GDM1 (cell line): ENCODE measurements at regions not wholly inside any gene's neighbourhood (a gene's known extent, or its start where the extent isn't known, plus 50 kb on each side); places are given as distances from the start of the nearest gene placed in this dataset.
"Not testable (repeated sequence)": the region's sequence is repeated elsewhere in the genome, so short reads cannot be mapped to it uniquely, and the experiment has no call there.

Experiments
- DNase-seq: peaks from one replicate; lab custom pipeline; 2025; lab: John Stamatoyannopoulos, UW

DNA sequence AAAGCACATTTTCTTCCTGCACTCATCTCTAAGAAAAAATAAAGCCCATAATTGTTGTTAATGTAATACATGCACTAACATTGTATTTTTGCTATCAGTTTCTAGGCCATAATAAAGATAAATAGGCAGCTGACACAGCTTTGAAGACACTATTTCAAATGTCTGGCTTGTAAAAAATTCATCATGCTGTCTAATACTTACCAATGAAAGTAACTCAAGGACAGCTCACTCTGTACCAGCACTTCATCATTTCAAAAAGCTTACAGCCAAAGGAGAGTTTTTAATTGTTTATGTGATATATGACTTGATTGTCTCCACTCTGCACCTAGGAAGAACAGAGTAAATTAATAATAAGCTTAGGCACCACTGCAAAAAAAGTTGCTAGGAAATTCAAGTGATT lies 1423.3 kb upstream of the PCDH20 start:
- DNase-seq = no peak

DNA sequence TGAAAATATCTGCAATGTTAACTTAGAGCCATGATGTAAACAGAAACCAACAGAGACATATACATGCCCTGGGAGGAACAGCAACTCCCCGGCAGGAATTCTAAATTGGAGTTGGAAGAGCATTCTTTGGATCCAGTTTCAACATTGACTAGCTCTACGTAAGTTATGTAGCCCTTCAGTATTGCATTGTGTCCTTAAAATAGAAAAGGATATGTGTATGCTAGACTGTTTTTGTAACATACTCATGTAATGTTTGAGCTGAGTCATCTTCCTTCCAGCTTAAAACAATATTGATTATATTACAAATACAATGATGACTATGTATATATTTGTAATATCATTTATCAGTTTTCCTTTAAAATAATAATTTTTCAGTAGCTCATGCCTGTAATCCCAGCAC lies 1422.2 kb upstream of the PCDH20 start:
- no peak for DNase-seq

DNA sequence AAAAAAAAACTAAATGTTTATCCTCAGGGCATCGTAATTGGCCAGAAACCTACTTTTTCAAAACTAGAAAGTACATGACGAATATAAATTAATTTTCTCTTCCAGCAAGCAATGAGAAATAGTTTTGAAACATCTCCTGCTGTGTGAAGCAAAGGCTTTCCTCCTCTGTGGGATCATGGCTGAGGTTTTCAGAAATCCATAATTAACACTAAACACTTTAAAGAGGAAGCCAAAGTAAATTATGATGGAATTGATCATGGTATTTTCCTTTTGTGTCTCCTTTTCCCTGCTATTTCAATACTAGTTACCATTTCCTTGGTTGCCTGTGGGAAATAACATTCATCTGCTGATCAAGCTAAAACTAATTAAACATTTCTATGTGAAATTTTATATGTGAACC lies 1413.8 kb upstream of the PCDH20 start:
- DNase-seq = no peak

DNA sequence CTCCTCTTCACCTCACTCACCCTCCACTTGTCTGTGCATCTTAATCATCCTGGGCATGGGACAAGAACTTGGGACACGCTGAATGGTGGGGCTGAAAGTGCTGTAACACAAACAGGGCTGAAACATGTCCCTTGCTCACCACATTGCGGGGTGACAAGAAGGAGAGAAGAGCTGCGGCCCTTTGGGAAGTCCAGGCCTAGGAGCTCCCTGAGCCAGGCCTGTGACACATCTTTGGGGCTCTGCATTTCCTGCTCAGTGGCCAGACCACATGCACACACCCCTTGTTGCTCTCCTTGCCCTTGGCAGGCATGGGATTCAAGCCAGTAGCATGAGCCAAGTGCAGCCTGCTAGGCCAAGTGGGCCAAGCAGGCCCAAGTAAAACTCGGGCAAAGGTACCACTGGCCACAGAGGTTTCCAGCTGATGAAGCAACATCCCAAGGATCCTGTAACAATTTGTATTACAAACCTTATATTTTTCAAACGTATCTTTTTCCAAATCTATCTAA lies 1384.3 kb upstream of the PCDH20 start:
- no peak for DNase-seq

DNA sequence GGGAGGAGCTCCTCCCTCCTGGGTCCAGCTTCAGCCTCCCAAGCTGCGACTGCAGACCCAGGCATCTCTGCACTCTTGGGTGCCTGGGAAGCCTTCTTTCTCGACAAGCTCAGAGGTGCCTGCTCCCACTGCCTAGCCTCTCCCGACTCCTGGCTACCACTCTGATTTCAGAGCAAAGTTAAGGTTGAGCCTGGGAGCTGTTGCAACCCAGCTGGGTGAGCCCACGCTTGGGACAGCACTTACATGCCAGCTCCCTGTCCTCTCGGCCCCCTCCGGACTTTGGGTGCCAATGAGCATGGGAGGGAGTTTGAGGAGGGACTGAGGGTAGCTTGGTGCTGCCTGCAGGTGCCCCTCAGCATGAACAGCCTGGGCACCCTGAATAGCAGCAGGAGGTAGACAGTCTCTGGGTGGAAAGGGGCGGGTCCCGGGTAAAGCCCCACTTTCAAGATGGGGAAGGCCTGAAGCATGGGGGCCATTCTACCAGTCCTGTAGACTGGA lies 1383.4 kb upstream of the PCDH20 start:
- no peak for DNase-seq

DNA sequence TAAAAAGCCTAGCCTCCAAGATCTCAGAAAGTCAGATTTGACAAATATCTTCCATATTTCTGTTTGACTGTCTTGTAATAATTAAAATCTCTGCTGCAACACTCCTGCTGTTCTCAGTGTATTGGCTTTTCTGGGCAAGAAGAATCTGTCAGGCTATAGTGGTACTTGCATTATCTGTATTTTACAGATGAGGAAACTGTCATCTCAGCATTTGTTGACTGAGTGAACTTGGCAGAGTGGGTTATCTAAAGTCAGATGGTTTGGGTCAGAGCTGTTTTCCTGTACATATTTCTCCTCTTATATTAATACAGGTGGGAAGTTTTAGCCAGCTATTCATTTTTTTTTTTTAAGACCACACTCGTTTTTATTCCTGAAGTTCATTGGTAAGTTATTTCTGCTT lies 1378.2 kb upstream of the PCDH20 start:
- DNase-seq = no peak

DNA sequence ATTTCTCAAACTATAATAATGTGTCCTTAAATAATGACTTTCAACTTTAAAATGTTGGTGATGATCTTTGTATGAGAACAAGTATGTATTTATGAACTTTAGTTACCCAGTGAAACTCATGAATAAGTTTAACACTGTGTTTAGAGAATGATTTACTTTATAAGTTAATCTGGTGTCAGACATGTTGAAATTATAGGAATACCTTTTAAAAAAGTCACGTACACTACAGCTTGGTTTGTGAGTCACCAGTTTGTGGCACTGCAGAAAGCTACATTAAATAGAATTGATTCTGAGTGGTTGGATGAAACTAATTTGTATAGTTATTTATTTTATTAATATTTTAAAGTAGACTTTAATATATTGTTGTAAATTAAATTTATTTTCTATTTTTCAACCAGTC lies 1366.2 kb upstream of the PCDH20 start:
- DNase-seq = no peak

DNA sequence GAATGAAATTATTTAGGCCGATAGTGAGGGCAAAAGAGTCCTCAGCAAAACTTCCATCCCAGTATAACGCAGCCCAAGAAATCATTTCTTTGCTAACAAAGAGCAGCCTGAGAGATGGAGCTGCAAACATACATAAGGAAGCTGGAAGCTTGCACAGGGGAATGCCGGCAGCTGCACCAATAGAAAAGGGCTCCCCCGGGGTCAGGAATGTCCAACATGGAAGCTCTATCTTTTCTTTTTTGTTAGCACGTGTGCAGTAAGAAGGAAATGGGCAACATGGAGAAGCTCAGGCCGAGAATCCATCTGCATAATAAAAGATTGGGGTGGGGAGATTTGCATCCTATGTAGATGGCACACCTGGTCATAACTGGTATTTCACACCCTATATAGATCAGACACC lies 1363.5 kb upstream of the PCDH20 start:
- no peak for DNase-seq

DNA sequence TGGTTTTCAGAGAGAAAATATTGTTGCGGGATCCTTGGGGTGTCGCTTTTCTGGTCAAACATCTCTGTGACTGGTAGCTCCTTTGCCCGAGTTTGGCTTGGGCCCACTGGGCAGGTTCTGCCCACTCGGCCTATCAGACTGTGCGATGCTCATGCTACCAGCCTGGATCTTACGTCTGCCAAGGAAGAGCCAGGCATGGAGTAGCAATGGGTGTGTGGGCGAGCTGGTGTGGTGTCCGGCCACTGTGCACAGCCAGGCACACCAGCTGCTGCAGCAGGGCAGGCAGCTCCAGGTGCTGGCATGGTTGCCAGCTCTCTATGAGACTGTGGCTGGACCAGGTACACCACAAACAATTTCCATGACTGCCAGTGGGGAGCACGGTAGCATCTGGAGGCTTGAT lies 1351.8 kb upstream of the PCDH20 start:
- DNase-seq = no peak

DNA sequence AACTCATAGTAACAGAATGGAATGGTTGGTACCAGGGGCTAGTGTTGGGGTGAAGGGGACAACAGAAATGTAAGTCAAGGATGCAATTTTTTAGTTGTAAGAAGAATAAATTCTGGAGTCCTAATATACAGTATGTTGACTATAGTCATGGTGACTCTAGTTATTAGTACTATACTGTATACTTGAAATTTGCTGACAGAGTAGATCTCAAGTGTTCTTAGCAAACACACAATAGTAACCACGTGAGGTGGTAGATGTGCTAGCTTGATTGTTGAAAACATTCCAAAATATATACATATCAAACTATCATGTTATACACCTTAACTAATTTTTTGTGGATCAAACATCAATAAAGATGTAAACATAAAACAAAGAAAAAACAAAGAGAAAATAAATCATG lies 1345.1 kb upstream of the PCDH20 start:
- DNase-seq = no peak

DNA sequence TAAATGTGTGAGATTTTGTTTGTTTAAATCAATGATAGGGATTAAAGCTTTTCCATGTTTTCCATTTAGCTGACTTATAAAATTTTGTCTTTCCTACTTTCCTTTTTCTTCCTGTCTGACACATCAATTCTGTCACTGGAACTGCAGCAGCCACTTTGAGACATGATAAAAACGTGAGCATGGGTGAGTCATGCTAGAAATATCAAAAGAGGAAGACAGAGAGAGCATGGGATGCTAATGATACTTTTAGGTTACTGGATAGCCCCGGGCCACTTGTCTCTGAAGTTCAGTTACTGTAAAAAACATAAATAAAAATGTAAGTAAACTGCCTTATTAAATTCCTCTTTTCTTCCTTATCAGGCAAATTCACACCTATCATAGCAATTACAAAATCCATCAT lies 1332.0 kb upstream of the PCDH20 start:
- no peak for DNase-seq

DNA sequence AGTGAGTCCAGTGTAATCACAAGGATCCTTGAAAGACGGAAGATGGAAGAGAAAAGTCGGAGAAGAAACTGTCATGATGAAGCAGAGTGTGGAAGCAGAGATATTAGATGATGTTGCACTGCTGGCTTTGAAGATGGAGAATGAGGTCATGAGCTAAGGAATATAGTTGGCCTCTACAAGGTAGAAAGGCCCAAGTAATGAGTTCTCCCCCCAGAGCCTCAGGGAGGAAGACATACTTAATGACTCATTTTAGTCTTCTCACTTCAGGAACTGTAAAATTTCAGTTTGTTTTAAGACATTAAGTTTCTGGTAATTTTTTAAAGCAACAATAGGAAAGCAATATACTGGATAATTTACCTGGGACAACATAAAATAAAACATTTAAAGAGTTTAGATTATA lies 1331.5 kb upstream of the PCDH20 start:
- no peak for DNase-seq

DNA sequence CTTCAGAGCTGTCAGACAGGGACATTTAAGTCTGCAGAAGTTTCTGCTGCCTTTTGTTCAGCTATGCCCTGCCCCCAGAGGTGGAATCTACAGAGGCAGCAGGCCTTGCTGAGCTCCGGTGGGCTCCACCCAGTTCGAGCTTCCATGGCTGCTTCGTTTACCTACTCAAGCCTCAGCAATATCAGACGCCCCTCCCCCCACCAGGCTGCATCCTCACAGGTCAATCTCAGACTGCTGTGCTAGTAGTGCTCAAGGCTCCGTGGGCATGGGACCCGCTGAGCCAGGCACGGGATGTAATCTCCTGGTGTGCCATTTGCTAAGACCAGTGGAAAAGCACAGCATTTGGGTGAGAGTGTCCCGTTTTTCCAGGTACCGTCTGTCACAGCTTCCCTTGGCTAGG lies 1314.1 kb upstream of the PCDH20 start:
- DNase-seq = not testable (repeated sequence)

DNA sequence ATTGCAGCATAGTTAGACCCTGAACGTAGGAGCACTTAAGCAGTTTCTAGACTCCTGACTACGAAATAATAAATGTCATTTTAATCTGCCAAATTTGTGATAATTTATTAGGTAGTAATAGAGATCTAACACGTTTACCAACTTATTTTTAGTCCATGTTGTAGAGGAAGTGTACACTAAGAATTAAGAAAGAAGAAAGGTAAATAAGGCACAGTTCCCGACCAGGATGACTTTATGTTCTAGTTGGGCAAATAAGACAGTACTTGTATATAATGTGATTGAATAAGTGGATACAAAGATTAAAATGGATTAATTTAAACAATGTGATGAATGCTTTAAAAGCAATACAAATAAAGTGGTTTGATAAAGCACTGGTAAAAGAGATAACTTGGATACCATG lies 1306.2 kb upstream of the PCDH20 start:
- no peak for DNase-seq

DNA sequence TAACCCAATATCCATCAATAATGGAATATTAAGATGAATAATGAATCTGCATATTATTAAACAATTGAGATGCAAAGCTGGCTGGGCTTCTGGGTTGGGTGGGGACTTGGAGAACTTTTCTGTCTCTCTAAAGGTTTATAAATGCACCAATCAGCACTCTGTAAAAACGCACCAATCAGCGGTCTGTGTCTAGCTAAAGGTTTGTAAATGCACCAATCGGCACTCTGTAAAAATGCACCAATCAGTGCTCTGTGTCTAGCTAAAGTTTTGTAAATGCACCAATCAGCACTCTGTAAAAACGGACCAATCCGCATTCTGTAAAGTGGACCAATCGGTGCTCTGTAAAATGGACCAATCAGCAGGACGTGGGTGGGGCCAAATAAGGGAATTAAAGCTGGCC lies 1296.3 kb upstream of the PCDH20 start:
- DNase-seq = not testable (repeated sequence)

DNA sequence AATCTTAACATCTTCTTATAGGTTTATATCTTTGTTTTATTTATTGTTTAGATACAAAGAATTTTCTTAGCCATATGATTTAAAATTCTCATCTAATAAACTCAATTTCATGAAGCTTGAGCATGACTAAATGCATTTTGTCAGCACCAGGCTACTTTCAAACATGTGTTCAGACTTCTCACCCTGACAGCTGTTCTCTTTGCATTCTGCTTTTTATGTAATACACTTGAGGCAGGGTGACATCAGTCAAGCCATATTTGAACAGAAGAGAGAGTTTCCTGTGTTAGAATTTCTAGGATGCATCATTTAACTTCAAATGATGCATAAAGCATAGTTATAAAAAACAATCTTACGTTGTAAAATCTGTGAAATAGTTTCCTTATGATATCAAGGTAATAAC lies 1295.1 kb upstream of the PCDH20 start:
- no peak for DNase-seq

DNA sequence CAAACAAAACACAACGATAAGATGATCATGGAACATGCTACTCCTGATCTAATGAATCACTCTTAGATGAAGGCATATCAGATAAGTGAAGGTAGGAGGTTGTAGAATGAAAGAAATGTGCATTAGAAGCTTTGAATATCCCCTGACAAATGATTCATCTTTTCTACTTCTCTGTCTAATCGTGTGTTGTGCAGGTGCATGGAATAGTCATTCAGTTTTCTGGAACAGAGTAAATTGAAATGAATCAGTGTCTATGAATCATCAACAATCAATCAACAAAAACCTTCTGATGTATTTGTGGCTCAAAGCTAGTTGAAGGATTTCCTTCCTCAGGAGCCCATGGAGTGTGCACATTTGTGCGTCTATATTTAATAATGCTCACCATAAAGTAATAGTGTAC lies 1290.4 kb upstream of the PCDH20 start:
- no peak for DNase-seq

DNA sequence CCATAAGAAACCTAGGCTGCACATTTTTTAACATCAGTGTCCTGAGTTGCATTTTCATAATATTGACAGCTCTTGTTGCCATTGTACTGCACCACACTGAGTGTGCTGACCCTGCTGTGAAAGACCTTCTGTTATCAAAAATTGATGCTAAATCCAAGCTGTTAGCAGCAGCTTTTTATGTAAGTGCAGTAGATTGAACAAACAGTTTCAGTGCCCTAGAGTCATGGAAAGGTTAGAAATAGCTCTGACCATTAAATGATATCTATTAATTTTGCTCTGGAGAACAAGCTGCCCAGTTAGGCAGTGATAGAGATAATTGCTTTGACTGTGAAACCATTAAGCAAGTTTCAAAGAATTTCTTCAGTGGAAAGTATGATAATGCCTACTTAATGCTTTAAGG lies 1289.2 kb upstream of the PCDH20 start:
- DNase-seq = no peak

DNA sequence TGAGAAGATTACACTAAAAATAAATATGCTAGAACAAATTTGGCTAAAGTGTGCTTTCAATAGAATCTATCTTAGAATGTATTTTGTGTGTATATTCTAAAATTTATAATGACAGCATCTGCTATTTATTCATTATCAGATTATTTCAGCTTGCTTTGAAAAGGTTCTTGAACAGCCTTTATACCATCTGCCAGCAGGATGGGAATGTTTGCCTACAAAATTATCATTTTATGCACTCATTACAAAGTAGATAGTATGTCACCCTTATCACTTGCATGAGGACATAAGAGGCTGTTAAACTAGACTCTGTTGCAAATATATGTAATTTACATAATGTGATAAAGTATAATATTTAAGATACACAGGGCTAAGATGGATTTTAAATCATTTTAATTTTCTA lies 1286.9 kb upstream of the PCDH20 start:
- no peak for DNase-seq

DNA sequence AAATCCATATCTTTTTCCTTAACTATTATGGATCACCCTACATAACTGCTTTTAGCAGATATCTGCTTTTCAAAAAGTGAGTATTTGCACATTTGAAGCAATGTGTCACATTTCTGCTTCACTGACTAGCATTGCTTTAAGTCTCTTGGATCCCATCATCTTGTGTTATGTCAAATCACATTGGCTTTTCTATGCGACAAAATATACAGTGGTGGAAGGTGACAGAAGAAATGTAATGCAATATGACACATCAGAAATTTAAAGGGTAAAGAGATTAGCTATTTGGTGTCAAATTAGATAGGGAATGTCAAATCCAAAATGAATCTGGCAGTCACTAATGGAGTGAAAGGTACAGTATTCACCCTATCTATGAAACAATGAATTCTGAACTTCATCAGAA lies 1282.1 kb upstream of the PCDH20 start:
- no peak for DNase-seq

DNA sequence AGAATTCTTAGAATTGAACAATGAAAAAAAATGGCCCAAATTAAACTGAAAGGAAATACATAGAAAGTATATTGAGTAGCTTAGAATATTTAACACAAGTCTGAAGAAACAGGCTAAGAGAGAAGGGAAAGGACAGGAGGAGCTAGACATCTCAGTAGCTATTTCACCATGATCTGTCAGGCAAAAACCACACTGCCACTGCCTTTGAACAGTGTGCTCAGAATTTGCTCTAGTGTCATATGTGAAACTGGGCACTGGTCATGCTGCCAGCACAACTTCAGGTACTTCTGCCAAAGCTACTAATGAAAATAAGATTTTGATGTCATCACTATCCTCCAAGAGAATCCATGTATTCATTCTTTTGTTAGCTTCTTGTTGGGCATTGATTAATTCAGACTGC lies 1280.8 kb upstream of the PCDH20 start:
- DNase-seq = no peak

DNA sequence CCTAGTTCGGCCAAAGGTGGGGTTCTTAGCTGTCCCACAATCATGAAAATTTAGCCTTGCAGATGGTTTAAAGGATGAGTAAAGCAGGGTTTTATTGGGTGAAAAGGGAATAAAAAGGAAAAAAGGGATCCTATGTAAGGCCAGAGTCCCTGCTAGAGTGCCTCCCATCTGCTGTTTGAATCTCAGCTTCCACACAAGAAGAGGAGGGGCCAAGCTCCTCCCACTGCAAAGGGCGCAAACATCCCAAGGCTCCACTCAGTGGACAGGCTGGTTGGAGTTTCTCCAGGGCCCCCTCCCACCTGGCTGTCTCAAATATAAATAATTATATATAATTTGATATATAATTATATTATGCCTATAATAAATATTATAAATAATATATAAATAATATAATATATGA lies 1272.1 kb upstream of the PCDH20 start:
- DNase-seq = no peak

DNA sequence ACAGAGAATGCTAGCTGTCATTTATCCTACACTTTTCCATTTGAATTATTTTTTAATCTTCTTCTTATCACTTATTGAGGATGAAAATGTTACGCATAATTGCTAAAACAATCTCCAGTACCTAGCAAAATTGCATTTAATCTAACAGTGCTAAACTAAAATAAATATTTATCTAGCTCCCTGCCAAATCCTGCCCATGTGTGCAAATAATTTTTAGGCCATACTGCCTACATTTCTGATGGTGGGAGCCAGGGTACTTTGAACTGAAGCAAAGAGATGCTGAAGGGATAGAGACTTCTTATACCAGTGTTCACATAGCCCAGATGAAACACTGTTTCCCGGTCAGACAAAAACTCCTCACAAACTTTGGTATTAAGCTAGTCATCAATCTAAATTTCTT lies 1268.7 kb upstream of the PCDH20 start:
- no peak for DNase-seq

DNA sequence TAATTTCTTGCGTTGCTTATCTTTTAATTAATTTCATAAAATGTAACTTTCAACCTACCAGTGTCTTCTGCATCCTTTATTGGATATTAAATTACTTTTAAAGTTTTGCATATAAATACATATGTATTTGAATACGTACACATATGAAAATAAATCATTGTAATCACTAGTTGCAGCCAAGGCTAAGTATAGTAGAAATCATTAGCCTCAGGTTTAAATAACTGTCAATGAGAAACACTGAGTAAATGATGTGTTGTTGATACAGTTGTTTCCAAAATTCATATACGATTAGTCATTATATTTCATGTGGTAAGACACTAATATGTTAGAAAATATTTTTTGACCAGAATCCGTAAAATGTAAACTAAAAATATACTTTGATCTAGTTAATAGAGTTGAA lies 1267.1 kb upstream of the PCDH20 start:
- no peak for DNase-seq

DNA sequence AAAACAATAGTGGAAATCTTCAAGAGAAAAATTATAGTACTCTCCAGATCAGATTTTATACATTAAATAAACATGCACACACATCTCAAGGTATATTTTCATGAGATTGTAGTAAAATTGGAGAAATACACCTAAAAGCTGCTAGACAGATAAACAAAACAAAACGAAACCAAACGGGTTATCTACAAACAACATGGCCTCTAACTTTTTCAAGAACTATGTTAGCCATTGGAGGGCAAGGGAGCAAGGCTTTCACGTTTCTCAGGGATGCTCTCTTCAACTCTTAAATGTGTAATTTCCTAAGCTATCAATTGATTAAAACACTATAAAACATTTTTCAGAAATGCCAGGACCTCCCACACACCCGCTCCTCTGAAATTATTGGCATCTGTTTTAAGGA lies 1262.4 kb upstream of the PCDH20 start:
- DNase-seq = no peak
